ENCODE measurements at regions not wholly inside any gene's neighbourhood (a gene's known extent, or its start where the extent isn't known, plus 50 kb on each side); places are given as distances from the start of the nearest gene placed in this dataset.

- no peak for DNase-seq
Measured at GRCh38 chr3:154538566-154539360, 108.8 kb upstream of the GPR149 start.

GRCh38 chr3:154536751-154537150 is 106.8 kb upstream of the GPR149 start:
- no peak for DNase-seq

GRCh38 chr3:154522036-154522602 is 92.1 kb upstream of the GPR149 start:
- no peak for DNase-seq

GRCh38 chr3:154517404-154517803 is 87.4 kb upstream of the GPR149 start:
- DNase-seq = no peak

GRCh38 chr3:154515921-154516320 is 85.9 kb upstream of the GPR149 start:
- DNase-seq = no peak

- no peak for DNase-seq
Measured at GRCh38 chr3:154510780-154511179, 80.8 kb upstream of the GPR149 start.

- DNase-seq = no peak
Measured at GRCh38 chr3:154507727-154508126, 77.7 kb upstream of the GPR149 start.

GRCh38 chr3:154496978-154497377 is 67.0 kb upstream of the GPR149 start:
- DNase-seq = no peak

GRCh38 chr3:154496540-154496939 is 66.5 kb upstream of the GPR149 start:
- no peak for DNase-seq

- no peak for DNase-seq
Measured at GRCh38 chr3:154486949-154487348, 57.0 kb upstream of the GPR149 start.

- no peak for DNase-seq
Measured at GRCh38 chr3:154482507-154482906, 52.5 kb upstream of the GPR149 start.

GRCh38 chr3:154480033-154480432 is 50.0 kb upstream of the GPR149 start:
- DNase-seq = no peak
